Ovary (tissue), 3 donors: ENCODE measurements at regions not wholly inside any gene's neighbourhood (a gene's known extent, or its start where the extent isn't known, plus 50 kb on each side); places are given as distances from the start of the nearest gene placed in this dataset.

Experiments
- CTCF ChIP-seq, 3 donors: fragments of 450-650 bp in 2 of 3; fragments of 200-600 bp in 1 of 3; IDR thresholded peaks; one replicate each; pipeline versions ENCODE4 v1.5.1 to v1.8.0; 2016 to 2022; ENCODE audit warnings: antibody characterized with exemption in 3 of 3, mild to moderate bottlenecking in 1 of 3
- POLR2A ChIP-seq: fragments of 450-650 bp; IDR thresholded peaks from one replicate; pipeline ENCODE4 v1.6.1; 2017; ENCODE audit warnings: antibody characterized with exemption, mild to moderate bottlenecking, moderate library complexity
- donor health status: DM: no; HTN: no; CAD: no.

DNA sequence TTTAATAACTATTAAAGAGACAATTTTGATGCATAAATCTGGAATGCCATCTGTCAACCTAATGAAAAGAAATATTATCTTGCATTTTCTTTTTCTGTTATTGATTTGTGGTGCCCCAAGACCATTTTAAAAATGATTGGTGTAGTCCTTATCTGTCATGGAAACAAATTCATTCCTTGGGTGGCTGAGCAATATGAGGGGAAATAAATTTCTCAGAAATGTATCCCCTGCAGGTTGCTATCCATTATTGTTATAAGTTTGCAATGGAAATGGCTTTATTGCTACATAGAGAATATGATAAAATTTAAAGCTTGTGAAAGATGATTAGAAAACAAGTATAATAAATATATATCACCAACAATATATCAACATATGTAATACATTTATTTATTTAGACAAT is 607.0 kb downstream of the DNAJB9 start:
- TF ChIP-seq CTCF (IDR thresholded peaks at IDR 0.05): no peak
- TF ChIP-seq POLR2A: no peak
